ENCODE measurements at regions not wholly inside any gene's neighbourhood (a gene's known extent, or its start where the extent isn't known, plus 50 kb on each side); places are given as distances from the start of the nearest gene placed in this dataset.
"Not testable (repeated sequence)": the region's sequence is repeated elsewhere in the genome, so short reads cannot be mapped to it uniquely, and the experiment has no call there.

DNA sequence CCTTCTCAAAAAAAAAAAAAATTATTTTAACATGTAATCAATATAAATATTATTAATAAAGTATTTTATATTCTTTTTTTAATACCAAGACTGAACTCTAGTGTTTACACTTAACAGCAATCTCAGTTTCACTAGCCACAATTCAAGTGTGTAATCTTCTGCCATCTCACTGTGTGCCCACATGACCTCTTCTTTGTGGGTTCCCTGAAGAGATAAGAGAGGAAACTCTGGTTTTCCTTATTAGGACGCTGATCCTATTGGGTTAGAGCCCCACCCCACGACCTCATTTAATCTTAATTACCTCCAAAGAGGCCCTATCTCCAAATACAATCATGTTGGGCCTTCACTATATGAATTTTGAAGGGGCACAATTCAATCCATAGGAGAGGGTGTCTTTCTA is 177.6 kb downstream of the STK31 start:
- in situ Hi-C loops (cut with HindIII; ENCODE audit: low pct_unique_long_range_greater_than_20kb, low sequenced_read_pairs), result no loop called here
- DNase-seq (ENCODE audit: low read depth), result no peak

DNA sequence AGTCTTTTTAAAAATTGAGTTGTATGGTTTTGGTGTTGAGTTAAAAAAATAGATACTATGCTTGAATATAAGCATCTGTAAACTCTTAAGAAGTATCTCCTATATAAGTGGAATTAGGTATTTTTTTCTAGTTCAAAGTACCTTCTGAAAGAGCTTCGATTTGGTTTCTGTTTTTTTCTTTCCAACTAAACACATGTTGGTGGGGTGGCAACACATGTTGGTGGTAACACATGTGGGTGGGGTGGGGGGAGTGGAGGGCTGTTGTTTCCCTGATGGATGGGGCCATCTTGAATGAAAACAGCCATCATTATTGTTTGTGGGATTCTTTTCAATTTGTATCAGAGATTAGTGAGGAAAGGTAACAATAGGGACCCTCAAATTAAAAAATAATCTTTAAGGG is 178.9 kb downstream of the STK31 start:
- DNase-seq (ENCODE audit: low read depth), result no peak
- in situ Hi-C loops (cut with HindIII; ENCODE audit: low pct_unique_long_range_greater_than_20kb, low sequenced_read_pairs), result no loop called here

DNA sequence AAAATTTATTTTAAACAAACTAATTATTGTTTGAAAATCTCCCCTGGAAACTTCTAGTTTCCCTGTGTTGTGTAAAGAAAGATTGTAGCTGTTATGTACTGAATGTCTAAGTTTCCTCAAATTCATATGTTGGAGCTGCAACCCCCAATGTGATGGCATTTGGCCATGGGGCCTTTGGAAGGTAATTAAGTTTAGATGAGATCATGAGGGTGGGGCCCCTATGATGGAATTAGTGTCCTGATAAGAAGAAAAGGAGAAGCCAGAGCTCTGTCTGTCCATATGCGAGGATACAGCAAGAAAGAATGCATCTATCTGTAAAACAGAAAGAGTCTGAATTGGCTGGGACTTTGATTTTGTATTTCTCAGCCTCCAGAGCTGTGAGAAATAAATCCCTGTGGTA is 179.5 kb downstream of the STK31 start:
- in situ Hi-C loops (cut with HindIII; ENCODE audit: low pct_unique_long_range_greater_than_20kb, low sequenced_read_pairs), result no loop called here
- no peak for DNase-seq (ENCODE audit: low read depth)

DNA sequence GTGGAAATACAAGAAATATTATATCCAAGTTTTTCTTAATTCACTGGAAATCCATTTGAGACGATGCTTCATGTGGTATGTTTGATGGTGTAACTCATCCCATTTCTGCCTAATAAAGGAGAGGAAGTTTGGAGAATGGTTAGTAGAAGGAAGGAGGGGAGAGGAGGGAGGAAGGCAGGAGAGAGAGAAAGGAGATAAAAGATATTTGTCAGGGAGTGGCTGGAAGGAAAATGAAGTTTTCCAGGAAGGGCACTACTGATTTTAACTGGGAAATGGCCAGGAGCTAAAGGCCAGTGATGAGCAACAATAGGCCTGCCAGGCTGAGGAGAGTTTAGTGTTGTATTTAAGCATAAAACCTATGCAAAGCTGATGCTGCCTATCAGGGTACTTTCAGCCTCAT is 182.0 kb downstream of the STK31 start:
- DNase-seq (ENCODE audit: low read depth), result no peak
- in situ Hi-C loops (cut with HindIII; ENCODE audit: low pct_unique_long_range_greater_than_20kb, low sequenced_read_pairs), result no loop called here

DNA sequence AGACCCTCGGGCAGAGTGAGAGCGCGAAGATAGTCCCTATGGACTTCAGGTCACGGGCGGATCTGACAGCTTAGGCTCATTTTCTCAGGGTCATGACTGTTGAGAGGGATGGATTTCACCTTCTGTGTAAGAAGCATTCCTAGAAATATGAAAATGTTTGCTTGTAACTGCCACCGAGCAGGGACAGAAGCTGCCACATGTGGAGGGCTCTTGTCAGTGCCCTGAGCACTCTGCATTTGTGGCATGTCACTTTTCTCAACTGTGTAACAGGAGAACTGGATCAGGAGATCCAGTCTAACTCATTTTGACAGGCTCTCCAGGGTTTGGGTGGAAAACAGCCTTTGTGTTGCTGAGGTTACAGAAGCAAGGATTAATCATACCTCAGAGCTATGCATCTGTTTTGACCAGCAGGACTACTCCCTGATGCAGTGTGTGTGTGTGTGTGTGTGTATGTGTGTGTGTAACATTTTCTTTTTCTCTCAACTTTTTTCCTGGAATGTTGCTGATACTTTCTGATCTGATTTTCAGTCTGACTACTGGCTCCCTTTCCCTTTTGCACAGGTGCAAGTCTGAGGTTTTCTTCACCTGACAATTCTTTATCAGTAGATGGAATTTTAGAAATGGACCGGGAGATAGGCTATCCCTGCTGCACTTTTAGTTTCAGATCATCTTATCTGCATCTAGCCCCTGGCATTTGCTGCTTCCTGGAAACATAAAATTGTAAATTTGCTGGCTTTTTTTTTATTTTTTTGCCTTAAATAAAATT is 183.3 kb downstream of the STK31 start:
- DNase-seq (ENCODE audit: low read depth), result no peak
- in situ Hi-C loops (cut with HindIII; ENCODE audit: low pct_unique_long_range_greater_than_20kb, low sequenced_read_pairs), result no loop called here

DNA sequence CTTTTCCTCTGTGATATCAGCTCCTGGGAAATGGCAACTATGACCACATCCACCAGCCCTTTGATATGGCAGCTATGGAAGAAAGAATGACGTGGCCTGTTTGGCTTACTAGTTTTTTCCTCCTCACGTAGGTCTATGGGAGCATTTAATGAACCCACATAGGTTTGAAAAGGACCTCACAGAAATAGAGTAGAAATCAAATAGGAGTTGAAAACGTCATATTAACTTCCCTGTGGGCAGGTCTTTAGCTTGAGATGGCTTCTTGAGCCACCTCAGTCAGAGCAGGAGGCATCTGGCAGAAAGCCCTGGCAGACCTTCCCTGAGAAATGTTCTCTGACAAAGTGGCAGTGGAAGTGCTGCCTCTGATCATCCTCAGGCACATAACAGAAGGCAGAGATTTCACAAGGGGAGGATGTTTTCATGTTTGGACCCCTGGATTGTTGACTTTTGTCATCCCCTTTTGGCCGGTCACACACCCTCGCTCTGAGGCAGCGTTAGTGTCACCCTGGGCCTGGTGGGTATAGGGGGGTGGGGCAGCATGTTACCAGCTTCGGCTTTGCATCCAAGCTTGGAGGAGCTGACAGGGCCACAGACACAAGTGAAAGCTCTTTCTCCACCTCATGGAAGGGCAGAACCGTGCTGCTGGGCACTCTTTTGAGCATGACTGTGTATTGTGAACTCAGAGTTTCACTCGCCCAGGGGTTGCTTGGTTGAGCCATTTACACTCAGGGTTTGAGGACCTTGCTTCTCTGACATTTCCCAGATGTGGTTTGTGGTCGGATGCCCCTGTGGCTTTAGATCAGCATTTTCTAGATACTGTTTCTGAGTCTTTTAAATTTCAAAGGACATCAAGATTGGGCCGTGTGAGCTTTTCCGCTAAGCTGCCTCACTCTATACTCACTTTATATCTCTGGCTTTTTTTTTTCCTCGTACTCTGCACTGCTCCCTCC is 184.2 kb downstream of the STK31 start:
- in situ Hi-C loops (cut with HindIII; ENCODE audit: low pct_unique_long_range_greater_than_20kb, low sequenced_read_pairs), result no loop called here
- DNase-seq (ENCODE audit: low read depth), result no peak

DNA sequence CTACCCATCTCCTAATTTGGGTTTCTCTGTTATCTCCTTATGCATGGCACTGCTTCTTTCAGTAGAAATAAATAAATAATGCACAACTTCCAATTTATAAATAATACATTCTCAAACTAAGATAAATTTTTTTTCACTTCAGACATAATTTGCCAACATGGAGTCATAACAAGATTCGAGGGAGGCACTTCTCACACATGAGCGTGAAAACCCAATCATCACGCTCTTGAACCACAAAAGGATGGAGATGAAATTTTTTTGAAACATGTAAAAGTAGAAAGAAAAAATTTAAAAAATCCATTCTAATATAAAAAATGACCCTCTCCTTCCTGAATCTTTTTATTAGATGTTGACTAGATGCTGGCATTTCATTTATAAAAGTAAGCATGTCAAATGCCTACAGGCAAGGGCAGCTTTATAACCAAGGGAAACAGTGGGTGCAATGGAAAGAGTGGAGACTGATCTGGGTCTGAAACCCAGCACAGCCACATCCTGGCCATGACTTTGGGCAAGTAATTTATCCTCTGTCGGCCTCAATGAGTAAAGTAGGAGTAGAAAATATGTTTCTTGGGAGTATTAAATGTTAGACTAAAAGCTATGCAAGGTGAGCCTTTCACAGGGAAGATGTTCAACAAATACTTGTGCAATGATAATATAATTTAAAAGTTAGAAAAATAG is 185.0 kb downstream of the STK31 start:
- DNase-seq (ENCODE audit: low read depth), result no peak
- in situ Hi-C loops (cut with HindIII; ENCODE audit: low pct_unique_long_range_greater_than_20kb, low sequenced_read_pairs), result no loop called here

DNA sequence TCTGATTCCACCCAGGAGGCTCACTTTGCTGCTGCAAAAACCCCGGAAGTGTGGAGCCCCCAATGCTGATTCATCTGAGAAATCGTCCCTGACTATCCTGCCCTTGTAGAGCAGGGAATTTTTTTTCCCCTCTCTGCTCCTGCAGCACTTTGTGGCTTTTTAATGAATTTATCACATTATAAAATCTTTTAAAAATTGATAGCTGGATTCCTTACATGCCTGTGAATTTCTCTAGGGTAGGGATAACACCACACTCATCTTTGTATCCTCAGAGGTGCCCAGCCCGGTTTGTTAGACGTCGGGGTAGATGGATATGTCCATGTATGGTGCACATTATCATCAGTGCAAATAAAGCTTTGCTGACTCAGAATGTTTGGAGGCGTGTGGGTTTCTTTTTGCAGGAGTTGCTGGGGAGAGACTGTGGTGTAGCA is 185.7 kb downstream of the STK31 start:
- in situ Hi-C loops (cut with HindIII; ENCODE audit: low pct_unique_long_range_greater_than_20kb, low sequenced_read_pairs), result no loop called here
- no peak for DNase-seq (ENCODE audit: low read depth)

DNA sequence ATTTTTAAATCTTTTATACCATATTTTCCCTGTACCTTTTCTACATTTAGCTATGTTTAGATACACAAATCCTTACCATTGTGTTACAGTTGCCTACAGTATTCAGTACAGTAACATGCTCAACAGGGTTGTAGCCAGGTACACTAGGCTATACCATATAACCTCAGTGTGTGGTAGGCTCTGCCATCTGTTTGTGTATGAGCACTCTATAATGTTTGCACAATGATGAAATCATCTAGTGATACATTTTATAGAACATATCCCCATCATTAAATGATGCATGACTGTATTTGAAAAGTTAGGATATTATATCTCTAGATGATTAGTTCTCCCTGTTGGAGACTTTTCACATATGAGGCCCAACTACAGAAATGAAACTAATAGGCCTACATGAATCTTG is 188.6 kb downstream of the STK31 start:
- DNase-seq (ENCODE audit: low read depth), result no peak
- in situ Hi-C loops (cut with HindIII; ENCODE audit: low pct_unique_long_range_greater_than_20kb, low sequenced_read_pairs), result no loop called here

DNA sequence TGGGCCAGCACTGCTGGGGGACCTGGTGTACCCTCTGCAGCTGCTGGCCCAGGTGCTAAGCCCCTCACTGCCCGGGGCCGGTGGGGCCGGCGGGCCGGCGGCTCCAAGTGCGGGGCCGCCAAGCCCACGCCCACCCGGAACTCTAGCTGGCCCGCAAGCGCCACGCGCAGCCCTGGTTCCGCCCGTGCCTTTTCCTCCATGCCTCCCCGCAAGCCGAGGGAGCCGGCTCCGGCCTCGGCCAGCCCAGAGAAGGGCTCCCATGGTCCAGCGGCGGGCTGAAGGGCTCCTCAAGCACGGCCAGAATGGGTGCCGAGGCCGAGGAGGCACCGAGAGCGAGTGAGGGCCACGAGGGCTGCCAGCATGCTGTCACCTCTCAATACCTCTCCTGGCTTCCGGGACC is 194.9 kb downstream of the STK31 start:
- DNase-seq (ENCODE audit: low read depth); in situ Hi-C loops (cut with HindIII; ENCODE audit: low pct_unique_long_range_greater_than_20kb, low sequenced_read_pairs): not testable (repeated sequence)

DNA sequence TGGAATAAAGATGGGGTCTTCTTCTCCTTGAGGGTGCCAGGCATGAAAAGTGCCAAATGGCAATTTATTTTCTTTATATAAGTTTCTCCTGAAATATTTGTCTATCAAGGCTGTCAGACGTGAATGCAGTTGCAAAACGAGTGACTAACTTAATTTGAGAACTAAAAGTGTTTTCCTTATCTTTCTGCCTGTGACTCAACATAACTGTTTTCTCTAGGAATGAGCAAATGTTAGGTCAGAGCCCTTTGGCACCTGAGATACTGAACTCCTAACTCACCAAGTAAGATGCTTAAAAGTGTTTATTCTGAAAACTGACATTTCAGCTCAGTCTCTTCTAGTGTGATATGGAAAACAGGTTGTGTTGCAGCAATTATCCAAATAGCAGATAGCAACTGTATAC is 197.0 kb downstream of the STK31 start:
- no peak for DNase-seq (ENCODE audit: low read depth)

DNA sequence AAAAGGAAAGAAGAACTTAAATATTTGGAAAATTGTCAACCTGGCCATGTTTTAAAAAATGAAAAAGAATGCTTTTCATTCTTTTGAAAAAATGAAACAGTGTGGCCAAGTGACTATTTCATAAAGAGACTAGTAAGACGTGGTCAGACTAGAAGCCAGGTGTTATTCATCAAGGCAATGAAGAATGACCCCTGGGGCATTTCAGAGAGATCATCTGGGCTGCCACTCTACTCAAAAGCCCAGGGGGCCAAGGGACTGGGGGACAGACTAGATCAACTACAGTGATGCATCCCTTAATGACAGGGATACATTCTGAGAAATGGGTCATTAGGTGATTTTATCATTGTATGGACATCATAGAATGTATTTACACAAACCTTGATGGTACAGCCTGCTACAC is 199.4 kb downstream of the STK31 start:
- no peak for DNase-seq (ENCODE audit: low read depth)
- in situ Hi-C loops (cut with HindIII; ENCODE audit: low pct_unique_long_range_greater_than_20kb, low sequenced_read_pairs), result no loop called here

More for the DNA sequence above, 197.0 kb downstream of the STK31 start:
- in situ Hi-C loops (cut with HindIII; ENCODE audit: low pct_unique_long_range_greater_than_20kb, low sequenced_read_pairs), result no loop called here

DNA sequence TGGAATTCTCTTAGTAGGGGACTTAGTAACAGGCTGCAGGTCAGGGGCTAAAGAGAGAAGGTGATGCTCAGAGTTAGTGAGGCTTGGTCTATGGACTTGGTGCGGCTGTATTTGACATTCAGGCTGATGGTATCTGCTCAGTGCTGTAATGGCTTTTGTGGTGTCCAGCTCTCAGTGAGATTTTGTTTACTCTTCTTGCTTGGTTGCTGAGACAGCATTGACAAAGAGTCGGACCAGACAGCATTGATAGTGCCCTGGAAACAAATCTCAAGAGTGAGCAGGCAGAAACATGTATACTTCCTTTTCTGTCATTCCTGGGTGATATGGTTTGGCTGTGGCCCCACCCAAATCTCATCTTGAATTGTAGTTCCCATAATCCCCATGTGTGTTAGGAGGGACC is 202.0 kb downstream of the STK31 start:
- in situ Hi-C loops (cut with HindIII; ENCODE audit: low pct_unique_long_range_greater_than_20kb, low sequenced_read_pairs), result no loop called here
- DNase-seq (ENCODE audit: low read depth), result no peak

DNA sequence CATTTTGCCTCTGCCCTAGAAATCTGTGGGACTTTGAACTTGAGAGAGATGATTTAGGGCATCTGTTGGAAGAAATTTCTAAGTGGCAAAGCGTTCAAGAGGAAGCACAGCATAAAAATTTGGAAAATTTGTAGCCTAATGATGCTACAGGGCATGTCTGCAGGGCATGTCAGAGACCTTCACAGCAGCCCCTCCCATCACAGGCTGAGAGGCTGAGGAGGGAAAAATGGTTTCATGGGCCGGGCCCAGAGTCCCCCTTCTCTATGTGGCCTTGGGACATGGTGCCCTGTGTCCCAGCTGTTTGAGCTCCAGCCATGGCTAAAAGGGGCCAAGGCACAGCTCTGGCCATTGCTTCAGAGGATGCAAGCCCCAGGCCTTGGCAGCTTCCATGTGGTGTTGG is 203.0 kb downstream of the STK31 start:
- no peak for DNase-seq (ENCODE audit: low read depth)
- in situ Hi-C loops (cut with HindIII; ENCODE audit: low pct_unique_long_range_greater_than_20kb, low sequenced_read_pairs), result no loop called here

DNA sequence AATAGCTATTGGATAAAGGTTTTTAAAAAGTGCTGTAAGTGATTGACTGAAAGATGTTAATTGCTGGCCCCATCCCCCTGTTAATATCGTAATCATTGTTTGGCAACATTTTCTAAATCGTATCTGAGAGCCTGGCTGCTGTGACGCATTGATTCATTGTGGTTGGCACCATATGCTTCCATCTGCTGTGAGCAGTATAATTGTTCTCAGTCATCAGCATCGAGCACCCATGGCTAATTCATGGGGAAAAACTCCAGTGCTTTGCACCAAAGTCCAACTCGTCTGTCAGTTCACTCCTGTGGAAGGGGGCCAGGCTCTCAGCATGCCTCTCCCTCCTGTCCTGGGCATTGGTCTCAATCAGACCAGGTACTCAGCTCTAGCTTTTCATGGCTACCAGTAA is 205.2 kb downstream of the STK31 start:
- in situ Hi-C loops (cut with HindIII; ENCODE audit: low pct_unique_long_range_greater_than_20kb, low sequenced_read_pairs), result no loop called here
- DNase-seq (ENCODE audit: low read depth), result no peak

DNA sequence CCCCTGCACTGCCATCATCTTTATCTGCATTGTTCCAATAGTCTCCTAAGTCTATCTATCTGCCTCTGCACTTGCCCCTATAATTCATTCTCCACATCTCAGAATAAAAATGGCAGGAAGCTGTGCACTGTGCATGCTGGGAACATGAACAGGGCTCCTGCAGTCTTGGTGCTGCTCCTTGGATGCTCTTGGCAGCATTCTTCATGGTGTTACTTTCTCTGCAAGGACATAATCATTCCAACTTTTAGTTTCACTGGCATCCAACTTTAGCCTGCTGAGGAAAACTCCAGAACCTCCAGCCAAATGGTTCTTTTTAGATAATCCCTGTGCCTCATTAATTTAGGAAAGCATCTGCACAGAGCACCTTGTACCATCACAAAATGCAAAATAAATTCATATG is 208.3 kb downstream of the STK31 start:
- in situ Hi-C loops (cut with HindIII; ENCODE audit: low pct_unique_long_range_greater_than_20kb, low sequenced_read_pairs), result no loop called here
- DNase-seq (ENCODE audit: low read depth), result no peak

DNA sequence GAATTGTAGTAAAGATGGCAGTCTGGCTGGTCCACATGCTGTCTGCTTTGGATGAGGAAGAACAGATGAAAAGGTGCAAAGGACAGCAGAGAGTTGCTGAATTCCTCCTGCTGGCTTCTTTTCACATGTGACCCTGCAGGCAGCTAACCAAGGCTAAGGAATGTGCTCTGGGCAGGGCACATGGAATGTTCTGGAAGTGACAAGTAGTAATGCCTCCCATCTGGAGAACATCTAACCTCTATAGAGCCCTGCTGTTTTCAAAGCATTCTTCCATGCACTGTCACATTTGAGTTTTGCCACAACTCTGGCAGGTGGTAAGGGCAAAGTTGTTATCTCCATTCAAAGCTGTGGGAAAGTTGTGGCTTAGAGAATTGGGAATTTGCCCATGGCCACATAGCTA is 208.8 kb downstream of the STK31 start:
- in situ Hi-C loops (cut with HindIII; ENCODE audit: low pct_unique_long_range_greater_than_20kb, low sequenced_read_pairs), result no loop called here
- no peak for DNase-seq (ENCODE audit: low read depth)

DNA sequence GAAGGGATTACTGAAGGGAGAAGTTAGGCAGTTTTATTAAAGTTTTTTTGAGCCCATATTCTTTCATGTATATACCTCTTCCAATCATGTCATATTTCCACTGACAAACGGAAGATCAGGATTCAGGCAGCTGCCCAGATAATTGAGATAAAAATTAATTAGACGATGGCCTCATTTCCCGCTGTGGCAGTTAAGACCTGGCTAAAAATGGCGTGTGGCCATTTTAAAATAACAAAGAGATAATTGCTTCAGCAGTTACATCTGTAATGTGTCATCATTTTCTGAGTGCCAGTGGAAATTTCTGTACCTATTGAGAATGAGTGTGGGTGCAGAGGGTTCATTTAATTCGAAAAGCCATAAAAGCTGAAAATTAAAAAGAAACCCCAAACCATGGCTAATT is 215.1 kb downstream of the STK31 start:
- DNase-seq (ENCODE audit: low read depth), result no peak
- in situ Hi-C loops (cut with HindIII; ENCODE audit: low pct_unique_long_range_greater_than_20kb, low sequenced_read_pairs), result no loop called here

Measured in Caki2 (cell line).